ENCODE measurements at regions not wholly inside any gene's neighbourhood (a gene's known extent, or its start where the extent isn't known, plus 50 kb on each side); places are given as distances from the start of the nearest gene placed in this dataset.

GRCh38 chr4:19969492-19969891, 282.2 kb upstream of the SLIT2 start:
- no peak for TF ChIP-seq POLR2A (IDR thresholded peaks at IDR 0.05; ENCODE audit: low read depth, low read length)
- FAIRE-seq (no peak), DNase-seq (ENCODE audit: insufficient read length, low spot score) (no peak)

DNA sequence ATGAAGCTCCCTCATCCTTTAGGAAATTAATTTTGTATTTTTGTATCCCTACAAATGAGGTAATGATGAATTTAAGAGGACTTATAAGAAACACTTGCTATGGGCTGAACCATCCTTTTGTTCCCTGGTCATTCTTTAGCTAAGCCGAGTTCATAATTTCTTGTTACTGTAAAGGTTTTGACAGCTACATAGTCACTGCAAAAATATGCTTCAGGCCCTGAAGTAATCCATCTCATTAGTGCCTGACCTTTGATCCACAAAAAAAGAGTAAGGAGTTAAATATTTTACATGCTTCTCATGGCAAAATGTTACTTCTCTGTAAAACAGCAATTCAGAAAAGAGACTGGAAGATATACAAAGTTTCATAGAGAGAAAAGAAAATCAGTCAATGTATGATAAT, 290.6 kb upstream of the SLIT2 start:
- FAIRE-seq (peak; percentile 50), DNase-seq (ENCODE audit: insufficient read length, low spot score) (no peak)
- TF ChIP-seq POLR2A (IDR thresholded peaks at IDR 0.05; ENCODE audit: low read depth, low read length), result no peak

DNA sequence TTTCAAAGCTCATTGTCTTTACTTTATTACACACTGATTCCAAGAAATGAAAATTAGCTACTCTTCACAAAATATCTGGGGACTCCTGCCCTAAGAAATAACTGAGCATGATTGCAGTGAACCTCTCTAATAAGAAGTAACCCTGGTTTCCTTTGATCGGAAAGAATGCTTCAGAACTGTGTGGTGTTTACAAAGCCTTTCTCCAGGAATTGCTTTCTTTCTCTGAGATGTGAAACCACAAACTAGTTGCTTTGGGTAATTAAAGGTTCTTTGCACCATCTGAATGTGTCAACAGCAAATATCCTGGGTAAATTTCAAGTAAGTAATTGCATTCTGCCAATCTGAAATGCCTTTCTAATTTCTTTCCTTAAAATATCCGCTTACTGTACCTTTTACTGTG, 292.9 kb upstream of the SLIT2 start:
- FAIRE-seq (no peak), DNase-seq (ENCODE audit: insufficient read length, low spot score) (no peak)
- TF ChIP-seq POLR2A (IDR thresholded peaks at IDR 0.05; ENCODE audit: low read depth, low read length), result no peak

DNA sequence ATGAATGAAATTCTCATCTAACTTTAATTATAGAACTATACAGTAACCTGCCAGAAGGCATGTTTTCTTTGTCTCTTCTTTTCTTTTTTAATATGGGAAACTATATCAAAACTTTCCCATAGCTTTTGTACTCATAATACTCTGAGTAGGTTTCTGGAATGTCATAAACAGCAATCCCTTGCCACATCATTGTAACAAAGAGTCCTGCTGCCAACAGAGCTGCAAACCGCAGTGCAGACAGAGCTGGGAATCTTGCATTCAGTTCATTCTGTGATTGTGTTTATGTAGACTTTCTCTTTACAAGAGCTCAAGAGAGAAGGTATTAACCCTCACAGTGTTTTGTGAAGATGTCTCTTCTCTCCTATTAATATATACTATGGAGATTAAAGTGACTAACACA, 304.4 kb upstream of the SLIT2 start:
- DNase-seq (ENCODE audit: insufficient read length, low spot score) (no peak), FAIRE-seq (no peak)
- no peak for TF ChIP-seq POLR2A (IDR thresholded peaks at IDR 0.05; ENCODE audit: low read depth, low read length)

DNA sequence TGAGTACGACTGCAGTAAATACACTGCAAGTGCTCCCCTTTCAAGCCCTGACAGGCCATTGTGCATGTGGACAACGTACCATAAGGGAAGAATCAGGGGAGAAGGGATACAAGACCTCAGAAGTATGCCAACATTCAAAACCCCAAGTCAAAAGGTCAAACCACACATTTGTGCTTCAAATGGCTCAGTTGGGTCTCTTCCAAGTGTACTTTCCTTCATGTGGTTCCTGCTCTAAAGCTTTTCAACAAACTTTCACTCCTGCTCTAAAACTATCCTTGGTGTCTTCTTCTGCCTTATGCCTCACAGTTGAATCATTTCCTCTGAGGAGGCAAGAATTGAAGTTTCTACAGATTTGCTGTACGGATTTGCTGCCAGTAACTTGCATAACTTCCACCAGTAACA, 305.7 kb upstream of the SLIT2 start:
- DNase-seq (ENCODE audit: insufficient read length, low spot score), result no peak
- no peak for TF ChIP-seq POLR2A (IDR thresholded peaks at IDR 0.05; ENCODE audit: low read depth, low read length)
- FAIRE-seq, result peak; percentile 96

DNA sequence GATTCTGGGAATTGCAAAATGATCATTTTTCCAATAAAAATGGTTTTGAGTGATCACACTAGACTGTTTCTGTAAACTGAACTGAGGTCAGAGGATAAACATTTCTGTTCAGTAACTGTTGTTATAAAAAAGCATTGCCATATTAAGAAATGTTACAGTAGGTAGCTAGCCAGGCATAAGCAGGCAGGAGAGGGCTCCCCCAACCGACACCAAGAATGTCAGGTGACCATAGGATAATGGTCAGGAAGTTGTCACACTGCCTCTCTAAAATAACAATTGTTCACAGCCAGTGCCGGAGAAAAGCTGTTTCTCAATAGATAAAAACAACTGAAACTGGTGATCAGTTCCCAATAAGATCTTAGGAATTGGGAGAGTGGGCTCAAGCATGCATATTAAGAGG, 306.2 kb upstream of the SLIT2 start:
- no peak for DNase-seq (ENCODE audit: insufficient read length, low spot score)
- no peak for FAIRE-seq
- no peak for TF ChIP-seq POLR2A (IDR thresholded peaks at IDR 0.05; ENCODE audit: low read depth, low read length)

- FAIRE-seq (no peak), DNase-seq (ENCODE audit: insufficient read length, low spot score) (no peak)
- no peak for TF ChIP-seq POLR2A (IDR thresholded peaks at IDR 0.05; ENCODE audit: low read depth, low read length)
Observed at GRCh38 chr4:19944806-19945205, 306.9 kb upstream of the SLIT2 start.

DNA sequence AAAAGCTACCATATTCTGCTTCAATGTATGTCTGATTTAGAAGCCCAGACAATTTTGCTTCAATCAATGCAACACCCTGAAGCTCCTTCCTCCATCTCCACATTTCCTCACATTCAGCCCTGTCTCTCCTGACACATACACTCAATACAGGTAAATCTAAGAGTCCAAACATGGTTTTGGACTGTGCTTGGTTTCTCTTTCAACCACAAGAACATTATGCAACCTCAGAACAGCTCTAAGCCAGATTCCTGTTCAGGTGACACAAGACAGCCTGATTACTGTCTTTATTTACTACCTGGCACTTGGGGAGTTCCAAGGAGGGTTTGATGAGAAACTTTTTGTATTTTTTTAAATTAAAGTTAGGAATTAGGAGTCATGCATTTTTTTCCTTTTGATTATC, 307.5 kb upstream of the SLIT2 start:
- FAIRE-seq (no peak), DNase-seq (ENCODE audit: insufficient read length, low spot score) (no peak)
- no peak for TF ChIP-seq POLR2A (IDR thresholded peaks at IDR 0.05; ENCODE audit: low read depth, low read length)

- no peak for DNase-seq (ENCODE audit: insufficient read length, low spot score)
- TF ChIP-seq POLR2A (IDR thresholded peaks at IDR 0.05; ENCODE audit: low read depth, low read length), result no peak
- FAIRE-seq, result no peak
Observed at GRCh38 chr4:19941434-19941833, 310.3 kb upstream of the SLIT2 start.

DNA sequence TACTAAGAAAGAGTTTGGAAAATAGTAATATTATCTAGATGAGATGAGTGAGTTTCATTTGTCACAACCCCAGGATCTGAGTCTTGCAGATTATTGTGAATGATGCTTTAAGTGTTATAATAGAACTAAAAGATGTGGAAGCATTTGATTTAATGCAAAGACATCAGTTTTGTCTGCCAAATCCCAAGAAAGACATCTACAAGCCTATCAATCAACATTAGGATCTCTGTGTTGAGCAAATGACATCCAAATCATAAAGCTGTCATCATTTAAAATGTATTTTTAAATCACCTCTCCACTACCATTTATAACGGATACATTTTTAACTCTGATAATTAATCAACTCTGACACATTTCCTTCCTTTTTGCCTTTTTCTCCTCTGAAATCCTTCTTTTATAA, 310.8 kb upstream of the SLIT2 start:
- DNase-seq (ENCODE audit: insufficient read length, low spot score), result no peak
- TF ChIP-seq POLR2A (IDR thresholded peaks at IDR 0.05; ENCODE audit: low read depth, low read length), result no peak
- no peak for FAIRE-seq

- no peak for TF ChIP-seq POLR2A (IDR thresholded peaks at IDR 0.05; ENCODE audit: low read depth, low read length)
- DNase-seq (ENCODE audit: insufficient read length, low spot score) (no peak), FAIRE-seq (no peak)
Observed at GRCh38 chr4:19936476-19936875, 315.2 kb upstream of the SLIT2 start.

DNA sequence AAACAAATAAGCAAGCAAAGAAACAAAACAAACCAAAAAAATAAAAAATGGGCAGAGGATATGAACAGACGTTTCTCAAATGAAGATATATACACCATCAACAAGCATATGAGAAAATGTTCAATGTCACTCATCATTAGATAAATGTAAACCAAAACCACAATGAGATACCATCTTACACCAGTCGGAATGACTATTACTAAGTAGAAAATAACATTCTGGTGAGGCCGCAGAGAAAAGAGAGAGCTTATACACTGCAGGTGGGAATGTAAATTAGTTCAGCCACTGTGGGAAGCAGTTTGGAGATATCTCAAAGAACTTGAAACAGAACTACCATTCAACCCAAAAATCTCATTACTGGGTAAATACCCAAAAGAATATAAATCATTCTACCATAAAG, 321.0 kb upstream of the SLIT2 start:
- FAIRE-seq (no peak), DNase-seq (ENCODE audit: insufficient read length, low spot score) (no peak)

GRCh38 chr4:19927381-19927780, 324.3 kb upstream of the SLIT2 start:
- DNase-seq (ENCODE audit: insufficient read length, low spot score) (no peak), FAIRE-seq (no peak)
- TF ChIP-seq POLR2A (IDR thresholded peaks at IDR 0.05; ENCODE audit: low read depth, low read length), result no peak

More for the DNA sequence above, 321.0 kb upstream of the SLIT2 start:
- TF ChIP-seq POLR2A (IDR thresholded peaks at IDR 0.05; ENCODE audit: low read depth, low read length), result no peak

DNA sequence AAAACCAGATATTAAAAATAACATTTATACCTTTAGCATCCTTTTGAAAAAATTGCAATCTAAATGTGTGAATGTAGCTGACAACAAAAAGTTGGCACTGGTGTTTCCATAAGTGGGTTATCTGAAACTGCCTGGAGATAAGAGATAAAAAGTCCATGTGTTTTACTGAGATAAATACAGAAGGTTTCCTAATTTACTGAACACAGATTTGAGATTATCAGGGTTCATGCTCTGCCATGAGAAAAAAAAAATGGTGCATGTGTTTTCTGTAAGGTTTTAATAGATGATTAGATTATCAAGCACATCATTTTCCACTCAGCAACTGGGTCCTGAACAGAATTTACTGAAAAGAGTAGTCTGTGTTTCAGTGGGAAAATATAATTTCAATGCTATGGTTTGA, 326.2 kb upstream of the SLIT2 start:
- no peak for TF ChIP-seq POLR2A (IDR thresholded peaks at IDR 0.05; ENCODE audit: low read depth, low read length)
- no peak for FAIRE-seq

DNA sequence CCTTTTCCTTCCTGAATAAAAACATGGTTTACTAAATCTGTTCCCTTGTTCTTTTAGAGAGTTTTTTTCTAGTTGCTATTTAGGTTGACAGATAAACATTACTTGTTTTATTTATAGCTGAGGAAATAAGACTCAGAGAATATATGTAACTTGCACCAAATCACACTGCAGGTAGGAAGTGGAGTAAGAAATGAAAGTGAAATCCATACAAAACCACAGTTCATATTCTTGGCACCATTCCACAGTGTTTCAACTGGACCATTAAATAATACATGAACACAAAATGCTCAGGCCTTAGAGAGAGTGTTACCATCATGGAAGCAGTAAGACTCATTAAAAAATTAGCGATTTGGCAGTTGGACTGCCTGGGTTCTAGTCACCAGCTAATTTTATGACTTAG, 326.9 kb upstream of the SLIT2 start:
- TF ChIP-seq POLR2A (IDR thresholded peaks at IDR 0.05; ENCODE audit: low read depth, low read length), result no peak
- DNase-seq (ENCODE audit: insufficient read length, low spot score) (no peak), FAIRE-seq (no peak)

More for the DNA sequence above, 326.2 kb upstream of the SLIT2 start:
- no peak for DNase-seq (ENCODE audit: insufficient read length, low spot score)

- FAIRE-seq (no peak), DNase-seq (ENCODE audit: insufficient read length, low spot score) (no peak)
- TF ChIP-seq POLR2A (IDR thresholded peaks at IDR 0.05; ENCODE audit: low read depth, low read length), result no peak
Observed at GRCh38 chr4:19915276-19915675, 336.4 kb upstream of the SLIT2 start.

Data from H54 (cell line).